ENCODE measurements at regions not wholly inside any gene's neighbourhood (a gene's known extent, or its start where the extent isn't known, plus 50 kb on each side); places are given as distances from the start of the nearest gene placed in this dataset.
"Not testable (repeated sequence)": the region's sequence is repeated elsewhere in the genome, so short reads cannot be mapped to it uniquely, and the experiment has no call there.

GRCh38 chr5:67982160-67982559 lies 233.4 kb upstream of the PIK3R1 start:
- H3K9me3 Mint-ChIP-seq; H3K9me3 ChIP-seq (ENCODE audit: low read length); DNase-seq; CTCF ChIA-PET; H3K27ac ChIP-seq (ENCODE audit: low read depth, low read length); H3K36me3 Mint-ChIP-seq; H3K27me3 ChIP-seq (ENCODE audit: insufficient read depth, low read length, poor library complexity, severe bottlenecking); POLR2A ChIA-PET; H3K4me1 ChIP-seq (ENCODE audit: insufficient read depth, low read length); H3K4me1 Mint-ChIP-seq; H3K4me3 ChIP-seq (ENCODE audit: low read length); H3K27me3 Mint-ChIP-seq; H3K27ac Mint-ChIP-seq; H3K36me3 ChIP-seq (ENCODE audit: insufficient read depth, low read length); H3K4me3 Mint-ChIP-seq: not testable (repeated sequence)

- DNase-seq: no peak
- POLR2A ChIA-PET: no interaction called here
- peaks cover 0 to 2% (median 0%) of the 10 kb centered on the region in 5 donors for H3K9me3 Mint-ChIP-seq
- CTCF ChIA-PET: no interaction called here
- no peak overlapping the region for H3K27ac Mint-ChIP-seq
- no peaks in the 10 kb centered on the region for H3K27me3 ChIP-seq (ENCODE audit: insufficient read depth, low read length, poor library complexity, severe bottlenecking)
- no peaks in the 10 kb centered on the region for H3K4me1 Mint-ChIP-seq
- no peaks in the 10 kb centered on the region for H3K4me1 ChIP-seq (ENCODE audit: insufficient read depth, low read length)
- no peak overlapping the region for H3K4me3 ChIP-seq (ENCODE audit: low read length)
- no peaks in the 10 kb centered on the region for H3K27me3 Mint-ChIP-seq
- H3K27ac ChIP-seq (ENCODE audit: low read depth, low read length): no peak overlapping the region
- no peak overlapping the region for H3K4me3 Mint-ChIP-seq
- no peaks in the 10 kb centered on the region for H3K36me3 Mint-ChIP-seq
- no peaks in the 10 kb centered on the region for H3K36me3 ChIP-seq (ENCODE audit: insufficient read depth, low read length)
- no peaks in the 10 kb centered on the region for H3K9me3 ChIP-seq (ENCODE audit: low read length)
Measured at GRCh38 chr5:67978171-67978570, 237.4 kb upstream of the PIK3R1 start.

- Mint-ChIP-seq H3K36me3 (no peaks in the 10 kb centered on the region), H3K4me3 (no peak overlapping the region), H3K9me3 (peaks cover 0 to 2% (median 0%) of the 10 kb centered on the region in 5 donors), H3K27ac (peak overlapping the region in 1 of 8 donors; percentile 38), H3K27me3 (no peaks in the 10 kb centered on the region), H3K4me1 (no peaks in the 10 kb centered on the region)
- CTCF ChIA-PET: no interaction called here
- Histone ChIP-seq H3K36me3 (ENCODE audit: insufficient read depth, low read length) (no peaks in the 10 kb centered on the region), H3K27me3 (ENCODE audit: insufficient read depth, low read length, poor library complexity, severe bottlenecking) (no peaks in the 10 kb centered on the region), H3K27ac (ENCODE audit: low read depth, low read length) (no peak overlapping the region), H3K4me3 (ENCODE audit: low read length) (no peak overlapping the region), H3K9me3 (ENCODE audit: low read length) (no peaks in the 10 kb centered on the region), H3K4me1 (ENCODE audit: insufficient read depth, low read length) (no peaks in the 10 kb centered on the region)
- no peak for DNase-seq
- POLR2A ChIA-PET: no interaction called here
Measured at GRCh38 chr5:67976891-67977601, 238.5 kb upstream of the PIK3R1 start.

- POLR2A ChIA-PET: no interaction called here
- H3K36me3 Mint-ChIP-seq: no peaks in the 10 kb centered on the region
Measured at GRCh38 chr5:67976181-67976580, 239.4 kb upstream of the PIK3R1 start.

GRCh38 chr5:67974471-67974870 lies 241.1 kb upstream of the PIK3R1 start:
- POLR2A ChIA-PET: no interaction called here
- CTCF ChIA-PET: no interaction called here
- H3K27me3 Mint-ChIP-seq: no peaks in the 10 kb centered on the region

More at GRCh38 chr5:67976181-67976580, 239.4 kb upstream of the PIK3R1 start:
- Histone ChIP-seq H3K36me3 (ENCODE audit: insufficient read depth, low read length) (no peaks in the 10 kb centered on the region), H3K27me3 (ENCODE audit: insufficient read depth, low read length, poor library complexity, severe bottlenecking) (no peaks in the 10 kb centered on the region), H3K4me1 (ENCODE audit: insufficient read depth, low read length) (no peaks in the 10 kb centered on the region), H3K9me3 (ENCODE audit: low read length) (no peaks in the 10 kb centered on the region), H3K27ac (ENCODE audit: low read depth, low read length) (no peak overlapping the region), H3K4me3 (ENCODE audit: low read length) (no peak overlapping the region)
- peak overlapping the region in 1 of 8 donors; percentile 11 for H3K27ac Mint-ChIP-seq
- H3K4me1 Mint-ChIP-seq: no peaks in the 10 kb centered on the region
- peaks cover 0 to under 1% (median 0%) of the 10 kb centered on the region in 5 donors for H3K9me3 Mint-ChIP-seq
- no peak overlapping the region for H3K4me3 Mint-ChIP-seq
- CTCF ChIA-PET: no interaction called here
- H3K27me3 Mint-ChIP-seq: no peaks in the 10 kb centered on the region
- DNase-seq: no peak

GRCh38 chr5:67974054-67974453 lies 241.5 kb upstream of the PIK3R1 start:
- no peaks in the 10 kb centered on the region for H3K36me3 Mint-ChIP-seq
- no peaks in the 10 kb centered on the region for H3K9me3 ChIP-seq (ENCODE audit: low read length)
- H3K27me3 Mint-ChIP-seq: no peaks in the 10 kb centered on the region
- H3K4me1 ChIP-seq (ENCODE audit: insufficient read depth, low read length): no peaks in the 10 kb centered on the region
- H3K27ac Mint-ChIP-seq: no peak overlapping the region
- no peaks in the 10 kb centered on the region for H3K9me3 Mint-ChIP-seq
- DNase-seq: no peak
- no peak overlapping the region for H3K4me3 Mint-ChIP-seq
- no peaks in the 10 kb centered on the region for H3K36me3 ChIP-seq (ENCODE audit: insufficient read depth, low read length)
- H3K4me1 Mint-ChIP-seq: no peaks in the 10 kb centered on the region
- H3K27ac ChIP-seq (ENCODE audit: low read depth, low read length): no peak overlapping the region
- no peak overlapping the region for H3K4me3 ChIP-seq (ENCODE audit: low read length)
- POLR2A ChIA-PET: no interaction called here
- H3K27me3 ChIP-seq (ENCODE audit: insufficient read depth, low read length, poor library complexity, severe bottlenecking): no peaks in the 10 kb centered on the region
- CTCF ChIA-PET: no interaction called here

More at GRCh38 chr5:67974471-67974870, 241.1 kb upstream of the PIK3R1 start:
- H3K36me3 ChIP-seq (ENCODE audit: insufficient read depth, low read length): no peaks in the 10 kb centered on the region
- H3K4me3 Mint-ChIP-seq: no peak overlapping the region
- H3K9me3 ChIP-seq (ENCODE audit: low read length): no peaks in the 10 kb centered on the region
- no peak overlapping the region for H3K27ac Mint-ChIP-seq
- H3K27ac ChIP-seq (ENCODE audit: low read depth, low read length): no peak overlapping the region
- no peaks in the 10 kb centered on the region for H3K9me3 Mint-ChIP-seq
- no peak overlapping the region for H3K4me3 ChIP-seq (ENCODE audit: low read length)
- DNase-seq: no peak
- H3K4me1 ChIP-seq (ENCODE audit: insufficient read depth, low read length): no peaks in the 10 kb centered on the region
- H3K27me3 ChIP-seq (ENCODE audit: insufficient read depth, low read length, poor library complexity, severe bottlenecking): no peaks in the 10 kb centered on the region
- no peaks in the 10 kb centered on the region for H3K36me3 Mint-ChIP-seq
- no peaks in the 10 kb centered on the region for H3K4me1 Mint-ChIP-seq

- no peak overlapping the region for H3K27ac Mint-ChIP-seq
- Histone ChIP-seq H3K36me3 (ENCODE audit: insufficient read depth, low read length) (no peaks in the 10 kb centered on the region), H3K27ac (ENCODE audit: low read depth, low read length) (no peak overlapping the region), H3K27me3 (ENCODE audit: insufficient read depth, low read length, poor library complexity, severe bottlenecking) (no peaks in the 10 kb centered on the region), H3K9me3 (ENCODE audit: low read length) (no peaks in the 10 kb centered on the region), H3K4me1 (ENCODE audit: insufficient read depth, low read length) (no peaks in the 10 kb centered on the region), H3K4me3 (ENCODE audit: low read length) (no peak overlapping the region)
- no peak overlapping the region for H3K4me3 Mint-ChIP-seq
- POLR2A ChIA-PET: no interaction called here
- H3K4me1 Mint-ChIP-seq: no peaks in the 10 kb centered on the region
- no peaks in the 10 kb centered on the region for H3K36me3 Mint-ChIP-seq
- no peak for DNase-seq
- H3K27me3 Mint-ChIP-seq: no peaks in the 10 kb centered on the region
- no peaks in the 10 kb centered on the region for H3K9me3 Mint-ChIP-seq
- CTCF ChIA-PET: no interaction called here
Measured at GRCh38 chr5:67971971-67972821, 243.4 kb upstream of the PIK3R1 start.

- no peaks in the 10 kb centered on the region for H3K36me3 Mint-ChIP-seq
- H3K4me3 Mint-ChIP-seq: no peak overlapping the region
- CTCF ChIA-PET: no interaction called here
Measured at GRCh38 chr5:67971223-67971830, 244.2 kb upstream of the PIK3R1 start.

More at GRCh38 chr5:67971223-67971830, 244.2 kb upstream of the PIK3R1 start:
- POLR2A ChIA-PET: no interaction called here
- H3K27me3 Mint-ChIP-seq: no peaks in the 10 kb centered on the region
- Histone ChIP-seq H3K4me1 (ENCODE audit: insufficient read depth, low read length) (no peaks in the 10 kb centered on the region), H3K36me3 (ENCODE audit: insufficient read depth, low read length) (no peaks in the 10 kb centered on the region), H3K4me3 (ENCODE audit: low read length) (no peak overlapping the region), H3K27me3 (ENCODE audit: insufficient read depth, low read length, poor library complexity, severe bottlenecking) (no peaks in the 10 kb centered on the region), H3K27ac (ENCODE audit: low read depth, low read length) (no peak overlapping the region), H3K9me3 (ENCODE audit: low read length) (no peaks in the 10 kb centered on the region)
- no peaks in the 10 kb centered on the region for H3K4me1 Mint-ChIP-seq
- no peaks in the 10 kb centered on the region for H3K9me3 Mint-ChIP-seq
- no peak overlapping the region for H3K27ac Mint-ChIP-seq
- no peak for DNase-seq

Measured in CD8-positive, alpha-beta memory T cell (primary cell).